Right renal cortex interstitium (tissue), 3 donors: ENCODE measurements at regions not wholly inside any gene's neighbourhood (a gene's known extent, or its start where the extent isn't known, plus 50 kb on each side); places are given as distances from the start of the nearest gene placed in this dataset.

Experiments
- DNase-seq, 3 donors: peaks; one replicate each; pipeline ENCODE4 v3.0.0-alpha.2; 2013; ENCODE audit warnings: low read depth in 3 of 3, low spot score in 2 of 3

DNA sequence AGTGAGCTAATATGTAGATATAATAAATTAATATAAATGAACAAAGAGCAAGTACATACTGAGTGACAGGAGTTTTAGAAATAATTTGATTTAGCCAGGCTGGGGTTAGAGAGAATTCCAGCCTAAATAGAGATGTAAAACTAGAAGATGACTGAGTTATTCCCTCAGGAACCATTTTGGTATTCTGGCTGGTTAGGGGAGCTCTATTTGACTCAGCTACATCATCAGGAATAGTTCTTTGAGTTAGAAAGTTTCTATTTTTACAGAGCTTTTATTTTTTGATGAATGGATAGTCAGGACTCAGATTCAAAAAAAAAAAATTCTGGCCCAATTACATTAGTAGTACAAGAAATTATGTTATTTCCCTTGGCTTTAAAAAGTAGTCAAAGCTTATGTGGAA is 180.4 kb upstream of the MID1 start:
- no peak for DNase-seq

- no peak for DNase-seq
Observed at GRCh38 chrX:10811111-10811510, 190.7 kb upstream of the MID1 start.

DNA sequence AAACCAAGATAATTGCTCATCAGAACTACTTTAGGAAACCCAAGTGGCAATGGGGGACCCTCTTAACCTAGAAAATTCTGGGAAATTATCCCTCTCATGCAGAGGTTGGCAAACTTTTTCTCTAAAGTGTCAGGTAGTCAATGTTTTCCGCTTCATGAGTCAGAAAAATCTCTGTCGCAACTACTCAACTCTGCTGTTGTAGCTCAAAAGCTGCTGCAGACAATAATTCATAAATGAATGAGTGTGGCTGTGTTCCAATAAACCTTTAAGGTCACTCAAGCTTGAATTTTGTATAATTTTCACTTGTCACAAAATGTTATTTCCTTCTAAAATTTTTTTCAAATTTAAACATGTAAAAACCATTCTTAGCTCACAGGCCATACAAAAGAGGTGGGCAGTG is 193.4 kb upstream of the MID1 start:
- DNase-seq = no peak

DNA sequence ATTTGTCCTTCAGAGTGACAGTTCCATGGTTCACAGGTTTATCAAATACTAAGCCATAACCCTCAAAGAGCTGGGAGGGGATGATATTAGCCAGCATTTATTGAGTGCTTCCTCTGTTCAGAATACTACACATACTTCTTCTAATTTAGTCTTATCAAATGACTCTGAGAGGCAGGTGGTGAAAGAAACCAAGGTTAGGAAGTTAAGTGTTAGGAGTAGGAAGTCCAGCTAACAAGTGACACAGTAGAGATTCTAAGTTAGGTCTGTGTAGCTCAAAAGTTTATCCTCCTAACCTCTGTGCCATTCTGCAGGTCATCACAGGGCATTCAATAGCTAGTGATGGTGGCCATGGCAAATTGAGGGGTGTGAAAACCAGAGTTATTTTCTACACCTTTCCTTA is 198.3 kb upstream of the MID1 start:
- no peak for DNase-seq

- no peak for DNase-seq
Observed at GRCh38 chrX:10819973-10820372, 199.6 kb upstream of the MID1 start.

DNA sequence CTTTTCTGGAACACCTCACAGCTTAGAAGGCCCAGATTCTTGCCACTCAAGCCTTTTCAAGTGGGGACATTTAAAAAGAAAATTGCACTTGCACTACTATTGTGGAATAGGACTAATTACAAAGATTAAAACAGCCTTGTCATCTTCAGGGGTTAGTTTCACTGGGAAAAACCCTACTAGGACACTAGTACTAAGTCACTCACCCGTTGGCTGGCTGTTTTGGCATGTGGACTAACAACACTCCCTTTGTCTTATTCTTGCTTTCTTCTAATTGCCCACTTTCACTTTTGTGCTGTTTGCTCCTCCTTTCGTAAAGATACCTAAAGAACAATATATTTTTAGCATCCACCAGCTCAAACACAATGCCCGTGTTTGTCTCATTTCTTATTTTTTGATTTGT is 200.9 kb upstream of the MID1 start:
- DNase-seq = no peak

DNA sequence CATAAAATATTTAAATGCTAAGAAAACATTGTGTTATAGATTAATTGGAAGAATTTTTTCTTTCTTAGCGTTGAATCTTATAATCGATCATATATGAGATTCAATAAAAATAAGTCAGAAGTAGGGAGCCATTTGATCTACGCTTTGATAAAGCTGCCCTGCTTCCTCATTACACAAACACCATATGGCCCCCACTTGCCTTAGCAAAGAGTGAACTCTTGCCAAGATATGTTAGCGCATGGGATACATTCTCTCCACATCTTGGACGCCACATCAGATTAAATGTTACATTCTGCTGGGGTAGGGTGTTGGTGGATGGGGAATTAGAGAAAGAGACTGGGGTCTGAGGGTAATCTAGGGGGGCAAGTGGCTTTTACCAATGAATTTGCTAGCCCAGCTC is 207.7 kb upstream of the MID1 start:
- DNase-seq = no peak

- no peak for DNase-seq
Observed at GRCh38 chrX:10828640-10829039, 208.3 kb upstream of the MID1 start.

DNA sequence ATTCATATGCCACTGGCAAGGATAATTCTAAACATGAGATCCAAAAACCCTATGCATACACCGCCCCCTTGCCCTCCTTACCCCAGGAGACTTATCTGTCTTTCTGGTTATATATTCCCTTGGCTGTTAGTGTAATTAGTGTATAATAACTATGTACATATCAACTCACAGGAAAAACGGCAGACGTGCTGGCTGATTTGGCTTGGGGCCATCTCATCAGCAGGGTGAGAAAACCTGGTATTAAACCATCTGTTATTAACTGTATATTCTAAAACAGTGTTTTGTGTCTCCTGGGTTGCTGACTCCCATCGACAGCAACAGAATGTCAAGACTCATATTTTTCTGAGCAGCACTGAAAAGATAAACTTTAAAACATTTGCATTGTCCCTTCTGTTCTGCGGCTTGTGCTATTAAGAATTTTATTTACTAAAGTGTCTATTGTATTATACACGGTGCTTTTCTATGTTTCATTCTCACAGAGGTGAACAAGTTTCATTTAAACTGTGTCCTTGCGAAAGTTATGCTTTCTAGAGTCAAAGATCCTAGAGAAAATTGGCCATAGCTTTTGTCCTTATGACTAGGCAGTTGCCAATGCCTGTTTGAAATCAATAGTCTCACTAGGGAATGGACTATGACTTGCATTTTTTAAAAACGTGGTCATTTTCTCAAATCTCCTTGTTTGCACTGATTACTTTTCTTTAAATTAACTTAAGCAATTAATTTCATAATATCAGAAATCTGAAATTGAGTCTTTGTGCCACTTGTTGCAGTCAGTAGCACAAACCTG is 211.5 kb upstream of the MID1 start:
- no peak for DNase-seq

DNA sequence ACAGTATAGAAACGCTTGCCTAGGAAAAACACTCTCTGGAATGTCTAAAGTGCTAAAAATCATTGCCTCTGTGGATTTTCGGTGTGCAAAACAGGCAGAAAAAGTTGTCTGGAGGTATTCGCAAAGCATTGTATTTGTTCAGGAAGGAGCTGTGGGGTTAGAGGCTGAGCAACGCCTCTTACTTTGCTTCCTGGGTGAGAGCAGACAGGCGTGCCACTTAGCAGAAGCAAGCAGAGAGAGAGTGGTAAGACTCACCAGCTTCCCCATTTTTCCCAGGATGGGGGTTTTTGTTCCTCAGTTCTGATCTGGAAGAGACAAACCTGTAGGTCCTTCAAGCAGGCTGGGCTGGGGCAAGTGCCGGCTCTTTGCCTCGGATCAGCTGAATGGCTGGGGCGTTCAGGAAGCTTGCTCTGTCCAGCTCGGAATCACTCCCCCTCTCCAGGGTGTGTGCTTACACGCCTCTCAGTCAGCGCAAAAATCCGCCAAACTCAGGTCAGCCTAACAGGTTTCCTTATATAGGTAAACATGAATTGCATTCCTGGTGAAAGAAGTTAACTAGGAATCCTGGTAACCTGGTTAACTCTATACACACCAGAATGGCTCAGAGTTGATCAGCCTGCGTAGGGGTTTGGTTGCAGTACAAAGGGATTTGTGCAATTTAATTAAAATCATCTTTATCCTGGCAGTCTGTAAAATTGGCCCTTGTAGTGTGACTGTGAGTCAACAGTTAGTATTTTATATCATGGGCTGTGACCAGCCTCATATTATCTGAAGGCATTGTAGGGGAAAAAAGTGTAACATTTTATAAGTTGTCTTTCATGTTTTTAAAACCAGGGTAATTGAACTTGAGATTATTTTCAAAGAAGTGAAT is 213.1 kb upstream of the MID1 start:
- DNase-seq = no peak

DNA sequence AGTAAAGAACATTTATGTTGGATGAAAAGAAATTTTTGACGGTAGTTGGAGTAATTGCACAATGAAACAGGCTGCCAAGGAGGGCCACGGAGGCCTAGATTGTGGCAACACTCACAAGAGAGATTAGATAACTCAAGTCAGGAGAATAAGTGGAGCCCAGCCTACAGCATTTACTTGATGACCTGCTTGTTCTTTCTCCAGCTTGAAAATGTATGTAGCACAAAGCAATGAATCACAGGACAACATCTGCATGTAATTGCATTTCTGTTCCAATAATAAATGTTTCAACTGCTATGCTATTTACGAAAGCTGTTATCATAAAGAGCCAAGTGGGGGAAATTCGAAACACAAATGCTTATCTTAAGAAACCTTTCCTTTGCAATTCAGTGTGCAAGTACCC is 221.2 kb upstream of the MID1 start:
- DNase-seq = no peak

DNA sequence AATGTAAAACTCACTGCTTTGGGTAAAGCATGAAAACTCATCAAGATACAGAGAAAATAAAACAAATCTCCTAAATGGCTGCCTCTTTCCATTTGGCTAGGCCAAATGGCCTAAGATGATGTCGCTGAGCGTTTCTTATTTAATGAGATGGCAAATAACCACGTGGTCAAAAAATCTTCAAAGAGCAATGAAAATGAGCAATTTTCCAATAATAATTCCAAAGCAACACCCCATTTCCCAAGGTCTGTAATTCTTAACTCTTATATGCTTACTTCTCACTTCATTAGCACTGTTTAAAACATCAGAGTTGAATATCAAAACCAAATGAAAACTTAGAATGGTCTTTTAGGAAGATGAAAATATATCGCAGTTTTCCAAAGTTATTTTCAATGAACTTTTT is 222.3 kb upstream of the MID1 start:
- DNase-seq = no peak

DNA sequence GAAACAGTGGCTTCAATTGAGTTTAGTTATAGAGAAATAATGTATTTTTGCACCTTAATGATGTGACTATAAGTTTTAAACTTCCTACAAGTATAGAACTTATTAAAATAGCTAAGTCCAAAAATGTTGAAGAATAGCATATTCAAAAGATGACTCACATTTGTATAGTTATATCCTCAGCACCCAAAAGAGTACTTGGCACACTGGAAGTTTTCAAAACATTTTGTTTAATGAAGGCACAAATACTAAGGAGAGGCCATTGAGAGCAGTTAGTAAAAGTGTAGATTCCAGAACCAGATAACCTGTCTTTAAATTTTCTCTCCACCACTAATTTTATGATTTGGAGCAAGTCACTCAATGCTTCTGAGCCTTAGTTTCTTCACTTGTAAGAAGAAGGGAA is 226.9 kb upstream of the MID1 start:
- no peak for DNase-seq

- no peak for DNase-seq
Observed at GRCh38 chrX:10851809-10852208, 231.4 kb upstream of the MID1 start.

GRCh38 chrX:10854594-10854993 is 234.2 kb upstream of the MID1 start:
- DNase-seq = no peak

GRCh38 chrX:10855845-10856244 is 235.5 kb upstream of the MID1 start:
- no peak for DNase-seq

DNA sequence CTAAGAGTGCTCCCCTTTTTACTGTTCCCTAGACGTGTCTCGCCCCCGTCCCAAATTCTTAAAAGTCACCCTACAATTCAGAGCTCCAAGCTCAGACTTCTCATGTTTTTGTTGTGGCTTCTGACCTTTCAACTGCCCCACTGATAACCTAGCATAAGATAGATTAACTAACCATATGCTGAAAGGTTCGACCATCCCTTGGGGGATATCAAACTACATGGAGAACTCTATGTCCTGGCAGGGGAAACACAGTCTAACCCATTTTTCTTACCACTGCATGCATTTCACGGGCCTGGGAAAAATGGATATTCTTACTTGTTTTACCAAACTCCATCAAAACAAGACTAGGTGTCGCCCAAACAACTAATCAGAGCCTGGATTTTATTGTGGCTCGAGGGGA is 236.4 kb upstream of the MID1 start:
- DNase-seq = no peak

GRCh38 chrX:10859353-10859752 is 239.0 kb upstream of the MID1 start:
- no peak for DNase-seq

GRCh38 chrX:10875995-10876394 is 235.1 kb upstream of the HCCS start:
- no peak for DNase-seq

DNA sequence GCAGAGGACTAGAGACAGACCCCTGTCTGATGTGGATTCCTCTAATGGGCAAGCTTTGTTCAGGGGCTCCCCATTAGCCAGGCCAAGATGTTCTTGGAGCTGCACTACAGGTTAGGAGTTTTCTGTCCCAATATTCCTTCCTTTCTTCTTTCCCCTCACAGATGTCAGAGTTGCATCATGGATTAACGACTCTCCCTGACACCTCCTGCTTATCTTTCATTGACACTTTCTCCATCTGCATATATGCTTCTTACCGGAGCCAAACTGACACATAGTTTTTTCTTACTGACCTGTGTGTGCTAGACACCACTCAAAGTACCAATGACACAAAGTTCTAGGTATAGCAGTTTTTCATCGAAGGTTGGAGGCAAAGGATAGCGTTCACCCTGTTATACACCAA is 228.6 kb upstream of the HCCS start:
- DNase-seq = no peak

- no peak for DNase-seq
Observed at GRCh38 chrX:10884246-10884645, 226.9 kb upstream of the HCCS start.

- DNase-seq = no peak
Observed at GRCh38 chrX:10892621-10893225, 218.4 kb upstream of the HCCS start.
